Right lung (tissue), 2 donors: ENCODE measurements at regions not wholly inside any gene's neighbourhood (a gene's known extent, or its start where the extent isn't known, plus 50 kb on each side); places are given as distances from the start of the nearest gene placed in this dataset.

Source experiments
- DNase-seq, 2 donors: peaks; one replicate each; pipeline ENCODE4 v3.0.0-alpha.2; 2013

GRCh38 chr11:115665175-115665821 lies 161.1 kb upstream of the CADM1 start:
- no peak for DNase-seq

- no peak for DNase-seq
Observed at GRCh38 chr11:115664313-115664712, 160.1 kb upstream of the CADM1 start.

GRCh38 chr11:115663790-115664189 lies 159.6 kb upstream of the CADM1 start:
- no peak for DNase-seq

GRCh38 chr11:115660030-115660805 lies 156.0 kb upstream of the CADM1 start:
- DNase-seq = no peak

DNA sequence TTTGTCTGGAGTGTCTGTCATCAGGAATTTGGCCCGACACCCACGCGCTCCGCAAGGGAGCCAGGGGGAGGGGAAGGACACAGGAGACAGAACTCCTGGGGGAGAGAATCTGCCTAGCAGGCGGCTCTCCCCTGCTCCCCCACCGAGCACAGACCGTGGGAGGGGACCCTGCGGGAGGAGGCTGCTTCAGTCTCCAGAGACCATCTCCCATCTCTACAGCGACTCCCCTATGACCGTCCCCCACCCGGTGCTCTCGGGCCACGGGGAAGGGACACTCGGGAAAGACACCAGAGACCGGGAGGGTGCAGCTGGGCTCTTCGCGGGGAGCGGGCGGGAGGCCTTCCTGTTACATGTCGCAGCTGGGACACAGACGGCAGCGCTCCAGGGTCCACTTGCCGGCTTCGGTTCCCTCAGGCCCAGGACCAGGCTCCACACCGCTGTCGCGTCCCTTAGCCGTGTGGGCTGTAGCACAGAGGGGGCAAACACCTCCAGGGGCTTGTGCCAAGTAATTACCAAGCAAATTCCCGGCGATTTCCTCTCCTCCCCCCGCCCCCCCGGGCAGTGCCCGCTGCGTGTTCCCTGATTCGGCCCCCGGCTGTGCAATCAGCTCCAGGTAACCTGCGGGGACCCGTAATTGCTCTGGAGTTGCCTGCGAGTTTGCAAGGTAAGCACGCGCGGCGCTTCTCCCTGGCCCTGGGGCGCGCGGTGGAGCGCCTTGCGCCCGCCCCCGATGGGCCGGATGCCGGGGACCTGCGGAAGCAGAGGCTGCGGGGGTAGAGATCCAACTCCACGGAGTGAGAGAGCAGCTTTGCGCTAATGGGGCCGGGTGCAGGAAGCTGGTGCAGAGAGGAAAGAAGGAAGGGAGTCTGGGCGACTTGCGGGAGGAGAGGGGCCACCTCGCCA lies 155.1 kb upstream of the CADM1 start:
- no peak for DNase-seq

- DNase-seq = no peak
Observed at GRCh38 chr11:115657586-115657985, 153.4 kb upstream of the CADM1 start.

- no peak for DNase-seq
Observed at GRCh38 chr11:115656669-115657068, 152.5 kb upstream of the CADM1 start.

- DNase-seq = no peak
Observed at GRCh38 chr11:115656041-115656440, 151.8 kb upstream of the CADM1 start.

DNA sequence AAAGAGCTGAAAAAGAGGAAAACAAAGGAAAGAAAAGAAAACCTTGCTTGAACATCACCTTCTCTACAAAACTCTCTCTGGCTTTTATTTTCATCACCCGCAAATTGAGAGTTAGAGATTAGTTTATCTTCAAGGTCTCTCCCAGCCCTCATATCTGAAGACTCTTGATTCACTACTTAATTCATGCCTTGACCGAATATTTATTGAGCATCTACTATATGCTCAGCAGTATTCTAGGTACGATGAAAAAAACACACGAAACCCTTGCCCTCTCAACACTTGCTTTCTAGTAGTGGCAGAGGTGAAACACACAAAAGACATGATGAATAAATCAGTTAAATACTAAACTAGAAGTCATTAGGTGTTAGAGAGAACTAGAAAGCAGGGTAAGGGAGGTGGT lies 150.6 kb upstream of the CADM1 start:
- DNase-seq = no peak

- no peak for DNase-seq
Observed at GRCh38 chr11:115653926-115654325, 149.7 kb upstream of the CADM1 start.

- DNase-seq = no peak
Observed at GRCh38 chr11:115653076-115653475, 148.9 kb upstream of the CADM1 start.

DNA sequence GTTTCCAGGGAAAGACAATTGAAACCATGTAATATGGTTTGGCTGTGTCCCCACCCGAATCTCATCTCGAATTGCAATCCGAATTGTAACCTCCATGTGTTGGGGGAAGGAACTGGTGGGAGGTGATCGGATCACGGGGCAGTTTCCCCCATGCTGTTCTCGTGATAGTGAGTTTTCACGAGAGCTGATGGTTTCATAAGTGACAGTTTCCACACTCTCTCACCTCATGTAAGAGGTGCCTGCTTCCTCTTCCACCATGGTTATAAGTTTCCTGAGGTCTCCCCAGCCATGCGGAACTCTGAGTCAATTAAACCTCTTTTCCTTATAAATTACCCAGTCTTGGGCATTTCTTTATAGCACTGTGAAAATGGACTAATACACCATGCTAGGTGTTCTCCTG lies 148.3 kb upstream of the CADM1 start:
- no peak for DNase-seq

DNA sequence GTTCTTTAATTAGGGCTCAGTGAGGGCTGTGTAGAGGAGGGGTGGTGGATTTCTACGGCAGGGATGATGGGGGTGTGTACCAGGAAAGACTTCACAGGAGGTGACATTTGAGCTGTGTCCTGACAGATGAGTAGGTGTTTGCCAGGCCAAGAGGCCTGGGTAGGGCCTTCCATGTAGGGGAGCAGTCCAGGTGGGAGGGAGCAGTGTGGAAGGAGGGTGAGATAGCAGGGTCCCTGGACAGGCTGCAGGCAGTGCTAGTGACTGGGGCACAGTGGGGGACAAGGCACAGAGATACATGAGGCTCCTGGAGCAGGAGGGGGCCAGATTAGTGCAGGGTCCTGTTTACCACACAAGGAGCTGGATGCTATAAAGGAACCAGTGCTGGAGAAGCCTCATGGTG lies 147.9 kb upstream of the CADM1 start:
- DNase-seq = no peak

- no peak for DNase-seq
Observed at GRCh38 chr11:115649461-115649860, 145.2 kb upstream of the CADM1 start.

GRCh38 chr11:115645631-115646317 lies 141.6 kb upstream of the CADM1 start:
- DNase-seq = peak in 1 of 2 donors; percentile 26

- no peak for DNase-seq
Observed at GRCh38 chr11:115644856-115645255, 140.6 kb upstream of the CADM1 start.

GRCh38 chr11:115643549-115644270 lies 139.5 kb upstream of the CADM1 start:
- no peak for DNase-seq

DNA sequence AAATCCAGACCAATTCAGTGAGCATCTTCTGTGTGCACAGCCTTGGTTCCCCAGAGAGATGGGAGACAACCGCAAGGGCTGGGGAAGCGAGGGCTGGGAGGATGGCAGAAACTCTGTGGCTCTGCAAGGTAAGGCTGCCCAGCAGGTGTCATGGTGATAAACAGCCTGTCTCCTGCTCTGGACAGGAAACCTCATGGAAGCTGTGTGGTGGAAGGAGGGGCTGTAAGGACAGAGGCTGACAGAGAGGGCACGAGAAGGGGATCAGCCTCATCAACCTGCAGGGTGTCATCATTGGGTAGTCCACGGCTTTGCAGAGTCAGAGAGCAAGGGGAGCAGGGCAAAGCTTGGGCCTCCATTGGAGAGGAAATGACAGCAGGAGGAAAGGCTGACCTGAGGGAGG lies 138.4 kb upstream of the CADM1 start:
- DNase-seq = no peak

DNA sequence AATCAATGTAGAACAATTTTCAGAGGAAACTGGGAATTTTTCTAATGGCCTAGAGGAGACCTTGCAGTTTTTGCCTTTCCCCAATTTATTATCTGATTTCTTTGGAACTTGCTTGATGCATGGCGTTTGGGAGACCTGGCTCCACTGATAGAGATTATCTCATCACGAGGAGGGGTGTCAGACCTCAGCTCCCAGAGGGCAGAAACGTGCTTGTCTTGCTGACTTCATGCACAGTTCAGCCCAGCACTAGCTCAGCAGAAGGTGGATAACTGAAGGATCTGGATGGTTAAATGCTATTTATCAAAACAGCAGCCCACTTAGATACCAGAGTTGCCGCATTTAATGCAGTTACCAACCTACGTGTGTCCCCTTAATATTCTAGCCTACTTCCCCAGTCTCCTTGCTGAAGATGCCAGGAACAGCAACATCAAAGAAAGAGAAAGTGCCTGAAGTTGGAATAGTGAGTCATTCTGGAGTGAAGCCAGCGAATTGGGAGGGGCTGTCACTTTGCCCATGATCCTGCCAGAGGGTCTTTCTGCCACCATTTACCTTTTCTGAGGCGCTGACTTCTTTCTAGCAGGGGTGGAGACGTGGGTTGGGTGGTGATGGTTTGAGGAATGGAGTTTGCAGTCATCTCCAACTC lies 133.5 kb upstream of the CADM1 start:
- no peak for DNase-seq

DNA sequence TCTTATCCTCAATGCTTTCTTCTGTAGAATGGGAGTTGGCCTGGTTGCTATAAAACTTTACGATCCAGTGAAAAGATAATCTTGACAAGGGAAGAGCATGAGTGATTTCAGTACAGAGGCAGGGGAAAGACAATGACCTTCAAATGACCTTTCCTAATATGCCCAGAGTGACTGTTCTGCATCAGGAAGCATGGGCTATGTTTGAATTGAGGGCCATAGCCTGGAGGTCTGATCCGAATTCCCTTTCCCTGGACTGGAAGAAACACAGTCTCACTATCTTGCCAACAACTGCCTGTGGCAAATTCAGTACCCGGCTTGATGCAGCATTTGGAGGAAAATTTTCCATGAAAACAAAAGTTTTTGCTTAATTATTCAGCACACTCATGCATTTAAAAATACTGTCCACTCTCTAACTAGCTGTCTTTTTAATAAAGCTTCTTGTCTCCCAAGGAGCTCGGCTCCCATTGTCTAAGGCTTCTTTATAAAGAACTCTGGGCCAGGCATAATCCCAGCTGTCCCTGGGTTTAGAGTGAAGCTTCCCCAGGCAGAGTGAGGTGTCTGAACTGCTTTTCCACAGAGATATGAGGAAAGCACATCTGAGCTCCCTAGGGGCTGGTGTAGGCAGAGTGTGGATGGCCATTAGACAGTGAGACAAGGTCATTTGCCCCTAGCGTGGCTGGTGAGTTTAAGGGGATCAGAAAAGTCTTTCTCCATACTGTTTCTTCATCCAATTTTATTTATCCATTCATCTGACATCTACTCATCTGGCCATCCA lies 132.7 kb upstream of the CADM1 start:
- no peak for DNase-seq
